ENCODE measurements at regions not wholly inside any gene's neighbourhood (a gene's known extent, or its start where the extent isn't known, plus 50 kb on each side); places are given as distances from the start of the nearest gene placed in this dataset.

- H3K4me3 ChIP-seq (ENCODE audit: low read depth, low read length), result no peak overlapping the region
- CTCF ChIA-PET, result no interaction called here
- peaks cover 4% of the 10 kb centered on the region for H3K27me3 ChIP-seq (ENCODE audit: control insufficient read depth, insufficient read depth, low read length)
- POLR2A ChIA-PET, result no interaction called here
- DNase-seq (ENCODE audit: low read depth, low spot score), result no peak
- H3K27ac ChIP-seq (ENCODE audit: low read depth, low read length), result no peak overlapping the region
- no peaks in the 10 kb centered on the region; the same call in 1 of the 2 replicates for H3K9me3 ChIP-seq (ENCODE audit: control insufficient read depth, insufficient read depth, low read length)
- TF ChIP-seq CTCF (IDR thresholded peaks at IDR 0.05; ENCODE audit: low read depth, low read length), result no peak
Observed at GRCh38 chr3:31453430-31453829, 79.3 kb upstream of the STT3B start.

- no peak overlapping the region for H3K27ac ChIP-seq (ENCODE audit: low read depth, low read length)
- no peak for DNase-seq (ENCODE audit: low read depth, low spot score)
- POLR2A ChIA-PET, result no interaction called here
- H3K27me3 ChIP-seq (ENCODE audit: control insufficient read depth, insufficient read depth, low read length), result peaks cover 4% of the 10 kb centered on the region
- no peak for TF ChIP-seq CTCF (IDR thresholded peaks at IDR 0.05; ENCODE audit: low read depth, low read length)
- H3K4me3 ChIP-seq (ENCODE audit: low read depth, low read length), result no peak overlapping the region
- CTCF ChIA-PET, result interaction anchor here (0.6 kb wide), 1 partner anchor 489 kb away, joined by 6 read pairs; no protein-coding TSS in a partner anchor
- no peaks in the 10 kb centered on the region; the same call in 1 of the 2 replicates for H3K9me3 ChIP-seq (ENCODE audit: control insufficient read depth, insufficient read depth, low read length)
Observed at GRCh38 chr3:31455524-31455923, 77.2 kb upstream of the STT3B start.

GRCh38 chr3:31456373-31456772 is 76.4 kb upstream of the STT3B start:
- ChIA-PET CTCF (interaction anchor here (0.6 kb wide), 1 partner anchor 488 kb away, joined by 6 read pairs; no protein-coding TSS in a partner anchor), POLR2A (interaction anchor here (0.6 kb wide), 1 partner anchor 41 kb away, joined by 3 read pairs; no protein-coding TSS in a partner anchor)
- no peak for DNase-seq (ENCODE audit: low read depth, low spot score)
- H3K9me3 ChIP-seq (ENCODE audit: control insufficient read depth, insufficient read depth, low read length), result no peaks in the 10 kb centered on the region; the same call in 1 of the 2 replicates
- TF ChIP-seq CTCF (IDR thresholded peaks at IDR 0.05; ENCODE audit: low read depth, low read length), result no peak
- H3K4me3 ChIP-seq (ENCODE audit: low read depth, low read length), result no peak overlapping the region
- no peak overlapping the region for H3K27ac ChIP-seq (ENCODE audit: low read depth, low read length)
- peaks cover 4% of the 10 kb centered on the region for H3K27me3 ChIP-seq (ENCODE audit: control insufficient read depth, insufficient read depth, low read length)

GRCh38 chr3:31461426-31461825 is 71.3 kb upstream of the STT3B start:
- Histone ChIP-seq H3K27me3 (ENCODE audit: control insufficient read depth, insufficient read depth, low read length) (peaks cover 5% of the 10 kb centered on the region), H3K4me3 (ENCODE audit: low read depth, low read length) (no peak overlapping the region), H3K27ac (ENCODE audit: low read depth, low read length) (no peak overlapping the region), H3K9me3 (ENCODE audit: control insufficient read depth, insufficient read depth, low read length) (no peaks in the 10 kb centered on the region)
- CTCF ChIA-PET, result no interaction called here
- no peak for DNase-seq (ENCODE audit: low read depth, low spot score)
- POLR2A ChIA-PET, result no interaction called here
- no peak for TF ChIP-seq CTCF (IDR thresholded peaks at IDR 0.05; ENCODE audit: low read depth, low read length)

- H3K27me3 ChIP-seq (ENCODE audit: control insufficient read depth, insufficient read depth, low read length), result peaks cover 8% of the 10 kb centered on the region
- ChIA-PET POLR2A (no interaction called here), CTCF (no interaction called here)
- H3K27ac ChIP-seq (ENCODE audit: low read depth, low read length), result no peak overlapping the region
- no peaks in the 10 kb centered on the region for H3K9me3 ChIP-seq (ENCODE audit: control insufficient read depth, insufficient read depth, low read length)
- DNase-seq (ENCODE audit: low read depth, low spot score), result no peak
- TF ChIP-seq CTCF (IDR thresholded peaks at IDR 0.05; ENCODE audit: low read depth, low read length), result no peak
- no peak overlapping the region for H3K4me3 ChIP-seq (ENCODE audit: low read depth, low read length)
Observed at GRCh38 chr3:31462050-31462569, 70.6 kb upstream of the STT3B start.

All from AG04450 (cell line).